ENCODE measurements at regions not wholly inside any gene's neighbourhood (a gene's known extent, or its start where the extent isn't known, plus 50 kb on each side); places are given as distances from the start of the nearest gene placed in this dataset.

DNA sequence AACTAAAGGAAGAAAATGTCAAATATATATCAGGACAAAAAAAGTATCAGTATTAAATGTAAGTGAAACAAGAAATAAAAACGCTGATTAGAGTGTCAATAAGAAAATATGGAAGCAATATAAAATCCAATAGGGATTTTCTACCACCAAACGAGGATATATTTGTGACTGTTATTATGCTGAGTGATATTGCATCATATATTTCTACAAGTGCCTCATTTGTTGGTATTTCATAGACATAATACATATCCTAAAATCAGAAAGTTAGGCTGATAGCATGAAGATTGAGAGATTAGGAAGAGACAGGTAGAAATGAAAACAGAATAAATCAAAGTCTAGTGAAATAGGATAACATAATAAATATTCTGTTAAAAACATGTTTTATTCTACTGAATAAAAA is 429.2 kb upstream of the IRAK1BP1 start:
- H3K27ac ChIP-seq: no peak overlapping the region
- no peaks in the 10 kb centered on the region for H3K4me1 ChIP-seq
- TF ChIP-seq POLR2A (IDR thresholded peaks at IDR 0.05): no peak
- TF ChIP-seq, protein P1, sequence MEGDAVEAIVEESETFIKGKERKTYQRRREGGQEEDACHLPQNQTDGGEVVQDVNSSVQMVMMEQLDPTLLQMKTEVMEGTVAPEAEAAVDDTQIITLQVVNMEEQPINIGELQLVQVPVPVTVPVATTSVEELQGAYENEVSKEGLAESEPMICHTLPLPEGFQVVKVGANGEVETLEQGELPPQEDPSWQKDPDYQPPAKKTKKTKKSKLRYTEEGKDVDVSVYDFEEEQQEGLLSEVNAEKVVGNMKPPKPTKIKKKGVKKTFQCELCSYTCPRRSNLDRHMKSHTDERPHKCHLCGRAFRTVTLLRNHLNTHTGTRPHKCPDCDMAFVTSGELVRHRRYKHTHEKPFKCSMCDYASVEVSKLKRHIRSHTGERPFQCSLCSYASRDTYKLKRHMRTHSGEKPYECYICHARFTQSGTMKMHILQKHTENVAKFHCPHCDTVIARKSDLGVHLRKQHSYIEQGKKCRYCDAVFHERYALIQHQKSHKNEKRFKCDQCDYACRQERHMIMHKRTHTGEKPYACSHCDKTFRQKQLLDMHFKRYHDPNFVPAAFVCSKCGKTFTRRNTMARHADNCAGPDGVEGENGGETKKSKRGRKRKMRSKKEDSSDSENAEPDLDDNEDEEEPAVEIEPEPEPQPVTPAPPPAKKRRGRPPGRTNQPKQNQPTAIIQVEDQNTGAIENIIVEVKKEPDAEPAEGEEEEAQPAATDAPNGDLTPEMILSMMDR (IDR thresholded peaks at IDR 0.05): no peak
- H3K27me3 ChIP-seq: no peaks in the 10 kb centered on the region
- no peak for DNase-seq
- H3K4me3 ChIP-seq: no peak overlapping the region
- no peaks in the 10 kb centered on the region for H3K36me3 ChIP-seq (ENCODE audit: low read depth, missing control alignments)
- 78 to 89% methylated on average over 2 of the region's 2 CpGs for WGBS, 2 donors
- intact Hi-C loops (cut with DNase I; ENCODE audit: low total_unique reads): no loop called here
- no peaks in the 10 kb centered on the region for H3K9me3 ChIP-seq

DNA sequence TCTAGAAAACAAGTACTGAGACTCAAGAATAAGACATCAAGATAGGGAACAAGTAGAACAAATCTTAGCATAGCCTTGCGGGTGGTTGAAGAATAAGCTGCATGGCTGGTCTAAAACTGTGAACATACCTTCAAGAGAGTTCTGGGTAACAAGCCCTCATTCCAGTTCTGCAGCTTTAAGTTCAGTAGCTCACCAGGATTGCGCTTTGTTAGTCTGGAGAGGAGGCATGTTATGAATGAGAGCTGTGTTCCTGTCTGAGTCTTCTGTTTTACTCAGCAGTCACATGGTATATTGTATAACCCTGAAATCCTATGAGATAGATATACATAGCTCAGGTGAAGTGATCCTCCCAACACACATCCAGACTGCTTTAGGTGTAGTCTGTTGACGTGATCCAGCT is 406.6 kb upstream of the IRAK1BP1 start:
- no peak overlapping the region for H3K4me3 ChIP-seq
- H3K27me3 ChIP-seq: no peaks in the 10 kb centered on the region
- no peak for TF ChIP-seq POLR2A (IDR thresholded peaks at IDR 0.05)
- TF ChIP-seq, protein P1 (IDR thresholded peaks at IDR 0.05): no peak
- no peaks in the 10 kb centered on the region for H3K4me1 ChIP-seq
- no peaks in the 10 kb centered on the region for H3K36me3 ChIP-seq (ENCODE audit: low read depth, missing control alignments)
- intact Hi-C loops (cut with DNase I; ENCODE audit: low total_unique reads): no loop called here
- WGBS, 2 donors: 76 to 79% methylated on average over 3 of the region's 3 CpGs
- no peak overlapping the region for H3K27ac ChIP-seq
- DNase-seq: no peak
- no peaks in the 10 kb centered on the region for H3K9me3 ChIP-seq

DNA sequence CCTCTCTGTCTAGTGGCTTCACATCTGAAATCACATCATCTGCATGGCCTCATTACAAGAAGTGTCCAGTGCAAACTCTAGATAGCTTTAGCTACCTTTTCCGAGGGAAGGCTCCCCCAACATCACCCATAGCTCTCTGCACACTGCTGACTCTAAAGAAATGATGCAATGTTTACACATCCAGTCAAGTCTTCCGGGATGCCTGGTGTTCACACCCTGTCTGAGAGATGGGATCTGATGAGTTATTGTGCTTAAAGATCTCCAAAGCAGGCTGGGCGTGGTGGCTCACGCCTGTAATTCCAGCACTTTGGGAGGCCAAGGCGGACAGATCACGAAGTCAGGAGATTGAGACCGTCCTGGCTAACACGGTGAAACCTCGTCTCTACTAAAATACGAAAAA is 404.6 kb upstream of the IRAK1BP1 start:
- Histone ChIP-seq H3K9me3 (no peaks in the 10 kb centered on the region), H3K36me3 (ENCODE audit: low read depth, missing control alignments) (no peaks in the 10 kb centered on the region), H3K27me3 (no peaks in the 10 kb centered on the region), H3K4me1 (no peaks in the 10 kb centered on the region), H3K4me3 (no peak overlapping the region), H3K27ac (no peak overlapping the region)
- DNase-seq: no peak
- intact Hi-C loops (cut with DNase I; ENCODE audit: low total_unique reads): no loop called here
- 86 to 88% methylated on average over 10 of the region's 10 CpGs for WGBS, 2 donors
- TF ChIP-seq, protein P1 (IDR thresholded peaks at IDR 0.05): no peak
- TF ChIP-seq POLR2A (IDR thresholded peaks at IDR 0.05): no peak

DNA sequence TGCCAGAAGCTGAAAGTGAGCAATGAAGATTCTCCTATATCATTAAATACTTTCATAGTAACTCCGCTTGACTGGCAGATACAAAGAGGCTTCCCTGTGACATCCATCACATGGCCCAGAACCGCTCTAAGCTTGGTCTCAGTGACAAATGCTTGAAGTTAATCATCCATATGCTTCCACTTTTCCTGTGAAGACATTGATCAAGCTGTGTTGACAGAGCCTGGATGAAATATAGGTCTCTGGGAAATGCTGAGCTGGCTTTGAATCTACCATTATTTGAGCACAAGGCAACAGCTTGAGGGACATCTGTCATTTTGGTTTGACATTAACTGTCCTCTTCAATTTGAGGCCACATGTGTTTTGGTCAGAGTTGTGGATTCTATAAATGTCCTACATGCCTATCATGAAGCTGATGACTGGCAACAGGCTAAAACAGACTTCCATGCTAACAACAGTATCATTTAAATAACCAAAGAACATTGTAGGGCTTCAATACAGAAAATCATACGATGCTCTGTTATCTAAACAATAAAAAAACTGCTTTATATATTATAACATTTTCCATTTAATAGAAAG is 402.2 kb upstream of the IRAK1BP1 start:
- Histone ChIP-seq H3K4me3 (no peak overlapping the region), H3K4me1 (no peaks in the 10 kb centered on the region), H3K36me3 (ENCODE audit: low read depth, missing control alignments) (no peaks in the 10 kb centered on the region), H3K9me3 (no peaks in the 10 kb centered on the region), H3K27ac (no peak overlapping the region), H3K27me3 (no peaks in the 10 kb centered on the region)
- intact Hi-C loops (cut with DNase I; ENCODE audit: low total_unique reads): no loop called here
- TF ChIP-seq, protein P1 (IDR thresholded peaks at IDR 0.05): no peak
- no peak for TF ChIP-seq POLR2A (IDR thresholded peaks at IDR 0.05)
- no peak for DNase-seq
- 87 to 96% methylated on average over 3 of the region's 3 CpGs for WGBS, 2 donors

DNA sequence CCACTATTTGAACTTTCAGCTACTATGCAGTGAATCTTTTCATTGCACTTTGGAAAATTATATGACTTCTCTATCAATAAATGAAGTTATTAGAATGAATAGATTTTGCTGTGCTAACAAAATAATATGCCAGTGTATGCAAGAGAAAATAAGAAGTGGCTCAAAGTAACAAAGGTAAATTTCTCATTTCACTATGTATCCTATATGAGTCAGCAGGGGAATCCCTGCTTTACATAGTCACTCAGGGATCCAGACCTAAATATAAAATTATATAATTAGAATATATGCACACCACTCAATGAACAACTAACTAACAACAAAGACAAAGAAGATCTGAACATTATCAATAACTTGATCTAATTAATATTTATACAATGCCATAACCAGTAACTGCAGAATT is 390.8 kb upstream of the IRAK1BP1 start:
- TF ChIP-seq POLR2A (IDR thresholded peaks at IDR 0.05): no peak
- TF ChIP-seq, protein P1 (IDR thresholded peaks at IDR 0.05): no peak
- H3K4me1 ChIP-seq: no peaks in the 10 kb centered on the region
- H3K27me3 ChIP-seq: no peaks in the 10 kb centered on the region
- intact Hi-C loops (cut with DNase I; ENCODE audit: low total_unique reads): no loop called here
- no peaks in the 10 kb centered on the region for H3K36me3 ChIP-seq (ENCODE audit: low read depth, missing control alignments)
- H3K4me3 ChIP-seq: no peak overlapping the region
- H3K27ac ChIP-seq: no peak overlapping the region
- DNase-seq: no peak
- H3K9me3 ChIP-seq: no peaks in the 10 kb centered on the region
